WTC11 (cell line): ENCODE measurements at regions not wholly inside any gene's neighbourhood (a gene's known extent, or its start where the extent isn't known, plus 50 kb on each side); places are given as distances from the start of the nearest gene placed in this dataset.

Source experiments
- ATAC-seq: fragments of 200-7000 bp; cut with Tn5 transposase; 2 replicates; pipeline ENCODE4 v1.10.0; 2021; ENCODE audit warnings: mild to moderate bottlenecking, moderate library complexity
- CTCF ChIA-PET: fragments of 300-600 bp; sonication (Branson Sonifier 250); formaldehyde crosslinking; loops from one replicate; lab custom pipeline; 2021; ENCODE audit warnings: antibody characterized with exemption; lab: Charles Lee
- POLR2A ChIA-PET: fragments of 350-600 bp; sonication (Branson Sonifier 250); formaldehyde crosslinking; loops from one replicate; lab custom pipeline; 2021; ENCODE audit warnings: antibody characterized with exemption; lab: Charles Lee
- DNase-seq: peaks from one replicate; pipeline ENCODE4 v3.0.0; 2021; ENCODE audit warnings: low spot score
- H3K27ac Mint-ChIP-seq: 2 replicates; pipeline ENCODE4 v1.8.0; 2021; ENCODE audit warnings: mixed read lengths
- H3K27me3 Mint-ChIP-seq: 2 replicates; pipeline ENCODE4 v1.8.0; 2021; ENCODE audit warnings: low read depth, mild to moderate bottlenecking, moderate library complexity, mixed read lengths
- H3K36me3 Mint-ChIP-seq: 2 replicates; pipeline ENCODE4 v1.8.0; 2021; ENCODE audit warnings: mixed read lengths
- H3K4me1 Mint-ChIP-seq: 2 replicates; pipeline ENCODE4 v1.8.0; 2022; ENCODE audit warnings: mixed read lengths
- H3K4me3 Mint-ChIP-seq: 2 replicates; pipeline ENCODE4 v1.8.0; 2021; ENCODE audit warnings: mild to moderate bottlenecking, moderate library complexity, mixed read lengths
- H3K9me3 Mint-ChIP-seq: 2 replicates; pipeline ENCODE4 v1.8.0; 2021; ENCODE audit warnings: mixed read lengths
- ATF1 ChIP-seq: sonication (generic); formaldehyde crosslinking; IDR thresholded peaks from 2 replicates; pipeline ENCODE4 v1.8.1; 2023; ENCODE audit warnings: mild to moderate bottlenecking, moderate library complexity, missing genetic modification reagents
- FOXJ3 ChIP-seq: sonication (generic); formaldehyde crosslinking; IDR thresholded peaks from 2 replicates; pipeline ENCODE4 v1.9.0; 2021; ENCODE audit warnings: missing genetic modification reagents, mild to moderate bottlenecking, borderline replicate concordance
- GRHL2 ChIP-seq: fragments of 250-450 bp; sonication (Bioruptor Pico); IDR thresholded peaks from 2 replicates; pipeline ENCODE4 v1.8.0; 2022; ENCODE audit warnings: mild to moderate bottlenecking, moderate library complexity; ENCODE audit not compliant: insufficient replicate concordance, severe bottlenecking
- GTF2I ChIP-seq: fragments of 250-450 bp; sonication (Bioruptor Pico); conservative IDR thresholded peaks from 2 replicates; pipeline ENCODE4 v1.4.0; 2021; ENCODE audit warnings: mild to moderate bottlenecking
- KAT7 ChIP-seq: sonication (generic); formaldehyde crosslinking; IDR thresholded peaks from 2 replicates; pipeline ENCODE4 v1.8.1; 2023; ENCODE audit warnings: missing genetic modification reagents, mild to moderate bottlenecking, borderline replicate concordance
- NFATC4 ChIP-seq: fragments of 250-450 bp; sonication (Bioruptor Pico); IDR thresholded peaks from 2 replicates; pipeline ENCODE4 v1.9.0; 2021; ENCODE audit warnings: mild to moderate bottlenecking
- NFYB ChIP-seq: sonication (generic); formaldehyde crosslinking; conservative IDR thresholded peaks from 2 replicates; pipeline ENCODE4 v1.8.0; 2022; ENCODE audit warnings: low read depth, missing genetic modification reagents
- SOX15 ChIP-seq: fragments of 250-450 bp; sonication (Bioruptor Pico); IDR thresholded peaks from 2 replicates; pipeline ENCODE4 v1.9.0; 2021; ENCODE audit warnings: mild to moderate bottlenecking
- SP1 ChIP-seq: sonication (generic); formaldehyde crosslinking; conservative IDR thresholded peaks from 2 replicates; pipeline ENCODE4 v1.8.1; 2022; ENCODE audit warnings: missing genetic modification reagents
- ZBTB21 ChIP-seq: sonication (generic); formaldehyde crosslinking; IDR thresholded peaks from 2 replicates; pipeline ENCODE4 v1.8.1; 2023; ENCODE audit warnings: mild to moderate bottlenecking, missing genetic modification reagents, borderline replicate concordance
- ZNF396 ChIP-seq: fragments of 250-450 bp; sonication (Bioruptor Pico); IDR thresholded peaks from 2 replicates; pipeline ENCODE4 v1.8.0; 2021; ENCODE audit warnings: mild to moderate bottlenecking, moderate library complexity, borderline replicate concordance
- TF ChIP-seq, protein P1 (sequence below): fragments of 250-450 bp; sonication (Bioruptor Pico); IDR thresholded peaks from 2 replicates; pipeline ENCODE4 v1.9.0; 2021; ENCODE audit warnings: mild to moderate bottlenecking
- TF ChIP-seq, protein P2 (sequence below): fragments of 250-450 bp; sonication (Bioruptor Pico); IDR thresholded peaks from 2 replicates; pipeline ENCODE4 v1.9.0; 2021; ENCODE audit warnings: mild to moderate bottlenecking
- TF ChIP-seq, protein P3 (sequence below): sonication (generic); formaldehyde crosslinking; IDR thresholded peaks from 2 replicates; pipeline ENCODE4 v1.8.1; 2023; ENCODE audit warnings: mild to moderate bottlenecking, missing genetic modification reagents
- TF ChIP-seq, protein P4 (sequence below): sonication (generic); formaldehyde crosslinking; IDR thresholded peaks from 2 replicates; pipeline ENCODE4 v1.8.0; 2023; ENCODE audit warnings: missing genetic modification reagents, mild to moderate bottlenecking, borderline replicate concordance
- TF ChIP-seq, protein P5 (sequence below): sonication (generic); formaldehyde crosslinking; IDR thresholded peaks from 2 replicates; pipeline ENCODE4 v1.8.1; 2022; ENCODE audit warnings: mild to moderate bottlenecking, moderate library complexity, missing genetic modification reagents
- TF ChIP-seq, protein P6 (sequence below): sonication (generic); formaldehyde crosslinking; IDR thresholded peaks from 2 replicates; pipeline ENCODE4 v1.8.0; 2023; ENCODE audit warnings: mild to moderate bottlenecking, missing genetic modification reagents
- TF ChIP-seq, protein P7 (sequence below): sonication (generic); formaldehyde crosslinking; IDR thresholded peaks from 2 replicates; pipeline ENCODE4 v1.8.1; 2022; ENCODE audit warnings: mild to moderate bottlenecking, missing genetic modification reagents, moderate library complexity, borderline replicate concordance
- TF ChIP-seq, protein P8 (sequence below): sonication (generic); formaldehyde crosslinking; IDR thresholded peaks from 2 replicates; pipeline ENCODE4 v1.8.1; 2022; ENCODE audit warnings: low read depth, mild to moderate bottlenecking, moderate library complexity, missing genetic modification reagents, borderline replicate concordance

DNA sequence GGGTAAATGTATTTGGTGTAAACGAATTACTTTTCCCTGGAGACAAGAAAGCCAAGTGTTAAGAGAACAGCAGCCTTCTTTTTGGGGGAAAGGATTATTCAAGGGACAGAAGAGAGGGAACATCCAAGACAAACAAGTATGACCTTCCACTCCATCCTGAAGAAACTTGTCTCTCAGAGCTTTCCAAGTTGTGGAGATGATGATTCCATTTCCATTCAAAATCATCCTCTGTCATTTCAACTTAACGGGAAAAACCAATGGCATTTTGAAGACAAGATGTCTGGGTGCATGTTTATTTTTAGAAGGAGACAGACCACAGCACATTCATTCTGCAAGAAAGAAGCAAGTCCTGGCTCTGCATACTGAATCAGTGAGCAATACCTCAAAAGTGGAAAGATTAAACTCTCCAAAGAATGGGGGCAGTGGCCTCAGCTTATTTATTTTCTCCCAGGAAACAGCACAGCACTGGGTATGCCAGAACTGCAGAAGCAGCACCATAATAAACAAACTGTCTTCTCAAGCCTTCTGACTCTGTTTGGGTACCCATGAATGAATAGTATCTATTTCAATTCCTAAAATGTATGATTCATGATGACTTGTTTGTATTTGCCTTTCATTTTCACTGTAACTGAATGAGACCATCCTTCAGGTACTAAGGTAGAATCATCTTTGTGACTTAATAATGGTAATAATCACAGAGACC is 541.0 kb downstream of the RFC3 start:
- peaks cover 3% of the 10 kb centered on the region; the same call in 1 of the 2 replicates for H3K27me3 Mint-ChIP-seq
- POLR2A ChIA-PET, result no interaction called here

DNA sequence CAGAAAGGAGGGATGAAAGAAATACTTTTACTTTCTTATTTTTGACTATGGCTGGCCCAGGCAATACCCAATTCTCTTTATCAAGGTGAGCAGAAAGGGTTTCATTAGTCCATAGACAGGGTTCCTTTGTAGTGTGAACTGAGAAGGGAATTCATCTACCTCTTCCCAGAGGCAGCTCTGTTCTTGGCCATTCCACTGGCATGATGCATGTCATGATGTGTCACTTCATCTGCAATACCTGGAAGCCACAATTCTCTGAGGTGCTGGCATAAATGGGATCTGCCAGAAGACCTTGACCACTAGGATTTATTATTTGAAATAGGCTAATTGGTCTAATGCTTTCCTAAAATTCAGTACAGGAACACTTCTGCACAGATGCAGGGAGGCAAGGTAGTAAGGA is 542.8 kb downstream of the RFC3 start:
- CTCF ChIA-PET, result no interaction called here
- Mint-ChIP-seq H3K4me1 (peaks cover 15% of the 10 kb centered on the region), H3K36me3 (peaks cover 3% of the 10 kb centered on the region; the same call in 1 of the 2 replicates), H3K9me3 (peaks cover 11% of the 10 kb centered on the region; the same call in 1 of the 2 replicates), H3K4me3 (no peak overlapping the region), H3K27me3 (peaks cover 3% of the 10 kb centered on the region; the same call in 1 of the 2 replicates), H3K27ac (no peak overlapping the region)
- no peak for ATAC-seq
- POLR2A ChIA-PET, result interaction anchor here (0.7 kb wide), 1 partner anchor 36 kb away, joined by 6 read pairs; no protein-coding TSS in a partner anchor
- DNase-seq, result no peak
- TF ChIP-seq, protein P1, sequence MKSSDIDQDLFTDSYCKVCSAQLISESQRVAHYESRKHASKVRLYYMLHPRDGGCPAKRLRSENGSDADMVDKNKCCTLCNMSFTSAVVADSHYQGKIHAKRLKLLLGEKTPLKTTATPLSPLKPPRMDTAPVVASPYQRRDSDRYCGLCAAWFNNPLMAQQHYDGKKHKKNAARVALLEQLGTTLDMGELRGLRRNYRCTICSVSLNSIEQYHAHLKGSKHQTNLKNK (CRISPR knock-in tag), result no peak
- TF ChIP-seq, protein P2, sequence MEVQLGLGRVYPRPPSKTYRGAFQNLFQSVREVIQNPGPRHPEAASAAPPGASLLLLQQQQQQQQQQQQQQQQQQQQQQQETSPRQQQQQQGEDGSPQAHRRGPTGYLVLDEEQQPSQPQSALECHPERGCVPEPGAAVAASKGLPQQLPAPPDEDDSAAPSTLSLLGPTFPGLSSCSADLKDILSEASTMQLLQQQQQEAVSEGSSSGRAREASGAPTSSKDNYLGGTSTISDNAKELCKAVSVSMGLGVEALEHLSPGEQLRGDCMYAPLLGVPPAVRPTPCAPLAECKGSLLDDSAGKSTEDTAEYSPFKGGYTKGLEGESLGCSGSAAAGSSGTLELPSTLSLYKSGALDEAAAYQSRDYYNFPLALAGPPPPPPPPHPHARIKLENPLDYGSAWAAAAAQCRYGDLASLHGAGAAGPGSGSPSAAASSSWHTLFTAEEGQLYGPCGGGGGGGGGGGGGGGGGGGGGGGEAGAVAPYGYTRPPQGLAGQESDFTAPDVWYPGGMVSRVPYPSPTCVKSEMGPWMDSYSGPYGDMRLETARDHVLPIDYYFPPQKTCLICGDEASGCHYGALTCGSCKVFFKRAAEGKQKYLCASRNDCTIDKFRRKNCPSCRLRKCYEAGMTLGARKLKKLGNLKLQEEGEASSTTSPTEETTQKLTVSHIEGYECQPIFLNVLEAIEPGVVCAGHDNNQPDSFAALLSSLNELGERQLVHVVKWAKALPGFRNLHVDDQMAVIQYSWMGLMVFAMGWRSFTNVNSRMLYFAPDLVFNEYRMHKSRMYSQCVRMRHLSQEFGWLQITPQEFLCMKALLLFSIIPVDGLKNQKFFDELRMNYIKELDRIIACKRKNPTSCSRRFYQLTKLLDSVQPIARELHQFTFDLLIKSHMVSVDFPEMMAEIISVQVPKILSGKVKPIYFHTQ (CRISPR knock-in tag), result no peak
- TF ChIP-seq SP1 (CRISPR knock-in tag), result no peak
- TF ChIP-seq ATF1 (CRISPR knock-in tag), result no peak
- TF ChIP-seq NFATC4 (CRISPR knock-in tag), result no peak
- TF ChIP-seq SOX15 (CRISPR knock-in tag), result no peak
- TF ChIP-seq, protein P3, sequence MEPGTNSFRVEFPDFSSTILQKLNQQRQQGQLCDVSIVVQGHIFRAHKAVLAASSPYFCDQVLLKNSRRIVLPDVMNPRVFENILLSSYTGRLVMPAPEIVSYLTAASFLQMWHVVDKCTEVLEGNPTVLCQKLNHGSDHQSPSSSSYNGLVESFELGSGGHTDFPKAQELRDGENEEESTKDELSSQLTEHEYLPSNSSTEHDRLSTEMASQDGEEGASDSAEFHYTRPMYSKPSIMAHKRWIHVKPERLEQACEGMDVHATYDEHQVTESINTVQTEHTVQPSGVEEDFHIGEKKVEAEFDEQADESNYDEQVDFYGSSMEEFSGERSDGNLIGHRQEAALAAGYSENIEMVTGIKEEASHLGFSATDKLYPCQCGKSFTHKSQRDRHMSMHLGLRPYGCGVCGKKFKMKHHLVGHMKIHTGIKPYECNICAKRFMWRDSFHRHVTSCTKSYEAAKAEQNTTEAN (CRISPR knock-in tag), result no peak
- TF ChIP-seq, protein P4, sequence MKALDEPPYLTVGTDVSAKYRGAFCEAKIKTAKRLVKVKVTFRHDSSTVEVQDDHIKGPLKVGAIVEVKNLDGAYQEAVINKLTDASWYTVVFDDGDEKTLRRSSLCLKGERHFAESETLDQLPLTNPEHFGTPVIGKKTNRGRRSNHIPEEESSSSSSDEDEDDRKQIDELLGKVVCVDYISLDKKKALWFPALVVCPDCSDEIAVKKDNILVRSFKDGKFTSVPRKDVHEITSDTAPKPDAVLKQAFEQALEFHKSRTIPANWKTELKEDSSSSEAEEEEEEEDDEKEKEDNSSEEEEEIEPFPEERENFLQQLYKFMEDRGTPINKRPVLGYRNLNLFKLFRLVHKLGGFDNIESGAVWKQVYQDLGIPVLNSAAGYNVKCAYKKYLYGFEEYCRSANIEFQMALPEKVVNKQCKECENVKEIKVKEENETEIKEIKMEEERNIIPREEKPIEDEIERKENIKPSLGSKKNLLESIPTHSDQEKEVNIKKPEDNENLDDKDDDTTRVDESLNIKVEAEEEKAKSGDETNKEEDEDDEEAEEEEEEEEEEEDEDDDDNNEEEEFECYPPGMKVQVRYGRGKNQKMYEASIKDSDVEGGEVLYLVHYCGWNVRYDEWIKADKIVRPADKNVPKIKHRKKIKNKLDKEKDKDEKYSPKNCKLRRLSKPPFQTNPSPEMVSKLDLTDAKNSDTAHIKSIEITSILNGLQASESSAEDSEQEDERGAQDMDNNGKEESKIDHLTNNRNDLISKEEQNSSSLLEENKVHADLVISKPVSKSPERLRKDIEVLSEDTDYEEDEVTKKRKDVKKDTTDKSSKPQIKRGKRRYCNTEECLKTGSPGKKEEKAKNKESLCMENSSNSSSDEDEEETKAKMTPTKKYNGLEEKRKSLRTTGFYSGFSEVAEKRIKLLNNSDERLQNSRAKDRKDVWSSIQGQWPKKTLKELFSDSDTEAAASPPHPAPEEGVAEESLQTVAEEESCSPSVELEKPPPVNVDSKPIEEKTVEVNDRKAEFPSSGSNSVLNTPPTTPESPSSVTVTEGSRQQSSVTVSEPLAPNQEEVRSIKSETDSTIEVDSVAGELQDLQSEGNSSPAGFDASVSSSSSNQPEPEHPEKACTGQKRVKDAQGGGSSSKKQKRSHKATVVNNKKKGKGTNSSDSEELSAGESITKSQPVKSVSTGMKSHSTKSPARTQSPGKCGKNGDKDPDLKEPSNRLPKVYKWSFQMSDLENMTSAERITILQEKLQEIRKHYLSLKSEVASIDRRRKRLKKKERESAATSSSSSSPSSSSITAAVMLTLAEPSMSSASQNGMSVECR, result no peak
- no peak for TF ChIP-seq ZNF396 (CRISPR knock-in tag)
- TF ChIP-seq, protein P5, sequence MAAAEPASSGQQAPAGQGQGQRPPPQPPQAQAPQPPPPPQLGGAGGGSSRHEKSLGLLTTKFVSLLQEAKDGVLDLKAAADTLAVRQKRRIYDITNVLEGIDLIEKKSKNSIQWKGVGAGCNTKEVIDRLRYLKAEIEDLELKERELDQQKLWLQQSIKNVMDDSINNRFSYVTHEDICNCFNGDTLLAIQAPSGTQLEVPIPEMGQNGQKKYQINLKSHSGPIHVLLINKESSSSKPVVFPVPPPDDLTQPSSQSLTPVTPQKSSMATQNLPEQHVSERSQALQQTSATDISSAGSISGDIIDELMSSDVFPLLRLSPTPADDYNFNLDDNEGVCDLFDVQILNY (CRISPR knock-in tag), result no peak

More for the DNA sequence above, 541.0 kb downstream of the RFC3 start:
- no peak for ATAC-seq
- peaks cover 6% of the 10 kb centered on the region; the same call in 1 of the 2 replicates for H3K36me3 Mint-ChIP-seq
- TF ChIP-seq, protein P6, sequence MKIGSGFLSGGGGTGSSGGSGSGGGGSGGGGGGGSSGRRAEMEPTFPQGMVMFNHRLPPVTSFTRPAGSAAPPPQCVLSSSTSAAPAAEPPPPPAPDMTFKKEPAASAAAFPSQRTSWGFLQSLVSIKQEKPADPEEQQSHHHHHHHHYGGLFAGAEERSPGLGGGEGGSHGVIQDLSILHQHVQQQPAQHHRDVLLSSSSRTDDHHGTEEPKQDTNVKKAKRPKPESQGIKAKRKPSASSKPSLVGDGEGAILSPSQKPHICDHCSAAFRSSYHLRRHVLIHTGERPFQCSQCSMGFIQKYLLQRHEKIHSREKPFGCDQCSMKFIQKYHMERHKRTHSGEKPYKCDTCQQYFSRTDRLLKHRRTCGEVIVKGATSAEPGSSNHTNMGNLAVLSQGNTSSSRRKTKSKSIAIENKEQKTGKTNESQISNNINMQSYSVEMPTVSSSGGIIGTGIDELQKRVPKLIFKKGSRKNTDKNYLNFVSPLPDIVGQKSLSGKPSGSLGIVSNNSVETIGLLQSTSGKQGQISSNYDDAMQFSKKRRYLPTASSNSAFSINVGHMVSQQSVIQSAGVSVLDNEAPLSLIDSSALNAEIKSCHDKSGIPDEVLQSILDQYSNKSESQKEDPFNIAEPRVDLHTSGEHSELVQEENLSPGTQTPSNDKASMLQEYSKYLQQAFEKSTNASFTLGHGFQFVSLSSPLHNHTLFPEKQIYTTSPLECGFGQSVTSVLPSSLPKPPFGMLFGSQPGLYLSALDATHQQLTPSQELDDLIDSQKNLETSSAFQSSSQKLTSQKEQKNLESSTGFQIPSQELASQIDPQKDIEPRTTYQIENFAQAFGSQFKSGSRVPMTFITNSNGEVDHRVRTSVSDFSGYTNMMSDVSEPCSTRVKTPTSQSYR (CRISPR knock-in tag), result no peak
- TF ChIP-seq ZBTB21 (CRISPR knock-in tag) (no peak), GTF2I (CRISPR knock-in tag) (no peak), GRHL2 (no peak), KAT7 (CRISPR knock-in tag) (no peak), SOX15 (CRISPR knock-in tag) (no peak), NFYB (CRISPR knock-in tag) (no peak), ATF1 (CRISPR knock-in tag) (no peak), FOXJ3 (CRISPR knock-in tag) (no peak)
- TF ChIP-seq, protein P7, sequence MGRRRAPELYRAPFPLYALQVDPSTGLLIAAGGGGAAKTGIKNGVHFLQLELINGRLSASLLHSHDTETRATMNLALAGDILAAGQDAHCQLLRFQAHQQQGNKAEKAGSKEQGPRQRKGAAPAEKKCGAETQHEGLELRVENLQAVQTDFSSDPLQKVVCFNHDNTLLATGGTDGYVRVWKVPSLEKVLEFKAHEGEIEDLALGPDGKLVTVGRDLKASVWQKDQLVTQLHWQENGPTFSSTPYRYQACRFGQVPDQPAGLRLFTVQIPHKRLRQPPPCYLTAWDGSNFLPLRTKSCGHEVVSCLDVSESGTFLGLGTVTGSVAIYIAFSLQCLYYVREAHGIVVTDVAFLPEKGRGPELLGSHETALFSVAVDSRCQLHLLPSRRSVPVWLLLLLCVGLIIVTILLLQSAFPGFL (CRISPR knock-in tag), result no peak
- TF ChIP-seq, protein P8, sequence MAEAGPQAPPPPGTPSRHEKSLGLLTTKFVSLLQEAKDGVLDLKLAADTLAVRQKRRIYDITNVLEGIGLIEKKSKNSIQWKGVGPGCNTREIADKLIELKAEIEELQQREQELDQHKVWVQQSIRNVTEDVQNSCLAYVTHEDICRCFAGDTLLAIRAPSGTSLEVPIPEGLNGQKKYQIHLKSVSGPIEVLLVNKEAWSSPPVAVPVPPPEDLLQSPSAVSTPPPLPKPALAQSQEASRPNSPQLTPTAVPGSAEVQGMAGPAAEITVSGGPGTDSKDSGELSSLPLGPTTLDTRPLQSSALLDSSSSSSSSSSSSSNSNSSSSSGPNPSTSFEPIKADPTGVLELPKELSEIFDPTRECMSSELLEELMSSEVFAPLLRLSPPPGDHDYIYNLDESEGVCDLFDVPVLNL (CRISPR knock-in tag), result no peak
- no peak for DNase-seq
- H3K4me1 Mint-ChIP-seq, result peaks cover 15% of the 10 kb centered on the region
- no peak overlapping the region for H3K4me3 Mint-ChIP-seq
- no peak overlapping the region for H3K27ac Mint-ChIP-seq
- H3K9me3 Mint-ChIP-seq, result peaks cover 16% of the 10 kb centered on the region; the same call in 1 of the 2 replicates
- CTCF ChIA-PET, result interaction anchor here (1.1 kb wide), 1 partner anchor 108 kb away, joined by 3 read pairs; no protein-coding TSS in a partner anchor
